Keratinocyte (primary cell): ENCODE measurements at regions not wholly inside any gene's neighbourhood (a gene's known extent, or its start where the extent isn't known, plus 50 kb on each side); places are given as distances from the start of the nearest gene placed in this dataset.

Experiments used
- DNase-seq: peaks from one replicate; pipeline ENCODE4 v3.0.0-alpha.2; 2011; ENCODE audit warnings: low read depth, missing footprints, low spot score
- FAIRE-seq: peaks from 2 replicates; lab custom pipeline; 2011; peaks lifted over from hg19 to GRCh38; lab: Jason Lieb, UNC
- H2AFZ ChIP-seq: 2 replicates; pipeline ENCODE4 v1.6.0; 2012; ENCODE audit warnings: low read length, control low read depth, inconsistent platforms; ENCODE audit not compliant: control insufficient read depth
- H3K27ac ChIP-seq: 2 replicates; pipeline ENCODE4 v1.5.1; 2011; ENCODE audit warnings: low read length; ENCODE audit not compliant: control insufficient read depth, insufficient read depth
- H3K27me3 ChIP-seq: 3 replicates; pipeline ENCODE4 v1.6.0; 2011; ENCODE audit warnings: low read length; ENCODE audit not compliant: control insufficient read depth, insufficient read depth; ENCODE audit errors: extremely low read depth
- H3K36me3 ChIP-seq, 2 experiments: 2 replicates in 1 of 2; 3 replicates in 1 of 2; pipeline ENCODE4 v1.5.1; 2011; ENCODE audit warnings: low read length in 2 of 2, mild to moderate bottlenecking in 1 of 2; ENCODE audit not compliant: control insufficient read depth in 2 of 2, insufficient read depth in 2 of 2; ENCODE audit errors: extremely low read depth in 1 of 2
- H3K4me1 ChIP-seq: 3 replicates; pipeline ENCODE4 v1.5.1; 2011; ENCODE audit warnings: low read length; ENCODE audit not compliant: control insufficient read depth, insufficient read depth; ENCODE audit errors: extremely low read depth
- H3K4me2 ChIP-seq: 3 replicates; pipeline ENCODE4 v1.6.0; 2011; ENCODE audit warnings: low read depth, low read length; ENCODE audit not compliant: control insufficient read depth, insufficient read depth; ENCODE audit errors: extremely low read depth
- H3K4me3 ChIP-seq, 3 experiments: fragments of 200-600 bp in 1 of 3; sonication (generic) in 1 of 3; 2 replicates in 2 of 3; 3 replicates in 1 of 3; pipeline ENCODE4 v1.5.1; 2011 to 2016; ENCODE audit warnings: low read length in 3 of 3, mild to moderate bottlenecking in 3 of 3, control low read depth in 2 of 3, inconsistent platforms in 1 of 3, low read depth in 1 of 3, mixed read lengths in 1 of 3, mixed run types in 1 of 3, moderate library complexity in 1 of 3; ENCODE audit not compliant: control insufficient read depth in 2 of 3, insufficient read depth in 2 of 3; ENCODE audit errors: extremely low read depth in 1 of 3
- H3K79me2 ChIP-seq: 2 replicates; pipeline ENCODE4 v1.6.0; 2012; ENCODE audit warnings: low read length; ENCODE audit not compliant: control insufficient read depth, insufficient read depth
- H3K9ac ChIP-seq: 3 replicates; pipeline ENCODE4 v1.6.0; 2011; ENCODE audit warnings: low read length; ENCODE audit not compliant: control insufficient read depth, insufficient read depth; ENCODE audit errors: extremely low read depth
- H3K9me1 ChIP-seq: 3 replicates; pipeline ENCODE4 v1.6.0; 2011; ENCODE audit warnings: low read length; ENCODE audit not compliant: control insufficient read depth, insufficient read depth; ENCODE audit errors: extremely low read depth
- H3K9me3 ChIP-seq: 2 replicates; pipeline ENCODE4 v1.5.1; 2012; ENCODE audit warnings: low read depth, low read length; ENCODE audit not compliant: control insufficient read depth
- H4K20me1 ChIP-seq: 3 replicates; pipeline ENCODE4 v1.6.0; 2011; ENCODE audit warnings: low read length; ENCODE audit not compliant: control insufficient read depth, insufficient read depth; ENCODE audit errors: extremely low read depth
- CTCF ChIP-seq, 3 experiments: IDR thresholded peaks in 1 of 3; conservative IDR thresholded peaks in 1 of 3; optimal IDR thresholded peaks in 1 of 3; 2 replicates in 2 of 3; 3 replicates in 1 of 3; pipeline versions ENCODE3 to v1.5.1; 2011; ENCODE audit warnings: low read length in 3 of 3, mild to moderate bottlenecking in 3 of 3, moderate library complexity in 2 of 3, control low read depth in 1 of 3, inconsistent platforms in 1 of 3; ENCODE audit not compliant: insufficient read depth in 2 of 3; ENCODE audit errors: extremely low read depth in 1 of 3
- EZH2 ChIP-seq: IDR thresholded peaks from one replicate; pipeline ENCODE4 v1.6.1; 2012; ENCODE audit warnings: inconsistent platforms, mild to moderate bottlenecking, low read length, moderate library complexity
- dilution Hi-C: fragments of 300-500 bp; cut with MboI; formaldehyde crosslinking; loops from one replicate; pipeline ENCODE4 v1.7.0; 2020; ENCODE audit warnings: low sequenced_read_pairs; ENCODE audit not compliant: extremely low pct_ligation_motif_present

DNA sequence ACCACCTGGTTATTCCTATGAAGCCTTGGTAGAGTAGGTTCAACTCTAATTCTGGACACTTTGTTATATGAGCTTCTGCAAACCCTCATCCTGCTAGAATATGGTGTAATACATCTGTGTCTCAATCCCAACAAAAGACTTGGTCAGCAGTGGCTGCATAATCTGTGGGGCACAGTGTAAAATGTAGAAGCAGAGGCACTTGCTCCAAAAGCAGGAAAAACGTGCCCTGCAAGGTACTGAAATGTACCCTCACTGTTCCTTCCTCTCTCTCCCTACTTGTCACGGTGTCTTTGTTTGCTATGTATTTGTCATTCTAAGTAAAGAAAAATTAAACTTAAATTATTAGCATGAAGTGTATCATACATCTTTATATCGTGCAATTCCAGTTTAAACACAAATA, 267.9 kb downstream of the BCL11B start:
- no peaks in the 10 kb centered on the region for H3K4me1 ChIP-seq
- no peak overlapping the region for H3K4me3 ChIP-seq
- H3K27me3 ChIP-seq, result no peaks in the 10 kb centered on the region
- H2AFZ ChIP-seq, result no peak overlapping the region
- no peaks in the 10 kb centered on the region for H3K79me2 ChIP-seq
- dilution Hi-C loops, result no loop called here
- H3K4me2 ChIP-seq, result no peak overlapping the region
- H4K20me1 ChIP-seq, result no peaks in the 10 kb centered on the region
- H3K9me3 ChIP-seq, result no peaks in the 10 kb centered on the region
- FAIRE-seq (no peak), DNase-seq (no peak)
- no peak for TF ChIP-seq CTCF (optimal IDR thresholded peaks at IDR 0.05 in 1 of 3, IDR thresholded peaks at IDR 0.05 in 1 of 3, conservative IDR thresholded peaks at IDR 0.05 in 1 of 3; ENCODE audit: extremely low read depth in 1 of 3, insufficient read depth in 2 of 3, low read length in 3 of 3)
- TF ChIP-seq EZH2, result no peak
- H3K36me3 ChIP-seq, result no peaks in the 10 kb centered on the region
- no peaks in the 10 kb centered on the region for H3K9me1 ChIP-seq
- no peak overlapping the region for H3K9ac ChIP-seq
- H3K27ac ChIP-seq, result no peak overlapping the region

DNA sequence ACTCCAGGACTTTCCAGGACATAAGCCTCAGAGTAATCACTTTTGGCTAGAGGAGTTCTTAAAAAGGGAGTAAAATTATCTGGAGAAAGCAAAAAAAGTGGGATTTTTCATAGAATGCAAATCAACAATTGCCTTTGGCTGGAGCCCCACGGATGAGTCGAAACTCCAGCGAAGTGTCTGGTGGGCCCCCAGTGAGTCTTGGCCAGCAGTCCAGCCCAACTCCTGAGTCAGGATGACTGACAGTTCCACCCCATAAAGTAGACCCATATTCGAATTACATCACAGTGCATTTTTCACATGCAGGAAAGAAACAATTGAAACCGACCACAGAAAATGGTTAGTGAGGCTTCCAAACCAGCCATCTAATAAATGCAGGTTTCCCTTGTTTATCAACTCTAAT, 265.7 kb downstream of the BCL11B start:
- Histone ChIP-seq H3K79me2 (no peaks in the 10 kb centered on the region), H3K27ac (no peak overlapping the region), H2AFZ (no peak overlapping the region), H3K4me3 (no peak overlapping the region), H4K20me1 (no peaks in the 10 kb centered on the region), H3K36me3 (no peaks in the 10 kb centered on the region), H3K4me2 (no peak overlapping the region), H3K9me3 (no peaks in the 10 kb centered on the region), H3K4me1 (no peaks in the 10 kb centered on the region), H3K9ac (no peak overlapping the region), H3K9me1 (no peaks in the 10 kb centered on the region), H3K27me3 (no peaks in the 10 kb centered on the region)
- FAIRE-seq (no peak), DNase-seq (no peak)
- dilution Hi-C loops, result no loop called here
- no peak for TF ChIP-seq EZH2

DNA sequence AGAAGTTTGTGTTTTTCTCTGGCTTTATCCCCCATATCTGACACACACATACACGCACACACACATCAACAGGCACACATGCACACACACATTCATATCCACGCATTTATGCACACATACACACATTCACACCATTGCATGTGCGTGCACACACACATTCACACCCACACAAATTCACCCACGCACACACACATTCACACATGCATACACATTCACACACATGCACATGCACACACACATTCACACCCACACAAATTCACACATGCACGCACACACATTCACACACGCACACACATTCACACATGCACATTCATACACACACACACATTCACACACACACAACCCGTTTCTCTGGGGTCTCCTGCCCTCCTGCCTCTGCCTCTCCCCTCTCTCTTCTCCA, 264.2 kb downstream of the BCL11B start:
- Histone ChIP-seq H3K9me3 (no peaks in the 10 kb centered on the region), H3K4me2 (no peak overlapping the region), H3K79me2 (no peaks in the 10 kb centered on the region), H3K9ac (no peak overlapping the region), H2AFZ (no peak overlapping the region), H3K4me3 (no peak overlapping the region), H3K9me1 (no peaks in the 10 kb centered on the region), H3K27me3 (no peaks in the 10 kb centered on the region), H3K36me3 (no peaks in the 10 kb centered on the region), H3K27ac (no peak overlapping the region), H3K4me1 (no peaks in the 10 kb centered on the region), H4K20me1 (no peaks in the 10 kb centered on the region)
- FAIRE-seq, result no peak
- dilution Hi-C loops, result no loop called here
- DNase-seq, result no peak
- no peak for TF ChIP-seq CTCF (optimal IDR thresholded peaks at IDR 0.05 in 1 of 3, IDR thresholded peaks at IDR 0.05 in 1 of 3, conservative IDR thresholded peaks at IDR 0.05 in 1 of 3; ENCODE audit: extremely low read depth in 1 of 3, insufficient read depth in 2 of 3, low read length in 3 of 3)
- TF ChIP-seq EZH2, result no peak
